ENCODE measurements at regions not wholly inside any gene's neighbourhood (a gene's known extent, or its start where the extent isn't known, plus 50 kb on each side); places are given as distances from the start of the nearest gene placed in this dataset.

DNA sequence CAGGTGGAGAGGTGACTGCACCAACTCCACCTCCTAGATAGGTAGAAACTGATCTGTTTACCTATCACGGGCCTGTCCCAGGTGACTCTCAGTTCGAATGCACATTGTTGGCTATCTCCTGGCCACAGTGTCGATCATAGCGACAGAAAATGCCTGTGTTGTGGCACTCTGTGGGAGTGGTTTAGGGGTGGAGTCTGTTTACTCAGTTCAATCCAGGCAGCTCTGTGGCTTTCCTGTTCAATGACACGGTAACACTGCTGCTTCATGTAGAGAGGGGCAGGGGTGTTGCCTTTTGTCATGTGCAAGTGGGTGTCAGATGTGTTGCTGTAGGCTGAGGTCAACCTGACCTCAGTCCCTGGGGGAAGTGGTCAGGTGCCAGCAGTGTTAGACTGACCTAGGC, 1602.4 kb downstream of the TECRL start:
- DNase-seq: no peak
- H3K9me3 ChIP-seq: peaks cover 0 to 34% (median 8%) of the 10 kb centered on the region in 8 donors
- no peaks in the 10 kb centered on the region for H3K27me3 ChIP-seq (replicated peaks in 1 of 7)
- H3K36me3 ChIP-seq: no peaks in the 10 kb centered on the region
- H3K27ac ChIP-seq: no peak overlapping the region
- no peak overlapping the region for H3K4me3 ChIP-seq
- intact Hi-C loops (cut with DNase I; ENCODE audit: low total_unique reads): no loop called here
- H3K4me1 ChIP-seq: no peaks in the 10 kb centered on the region
- WGBS, 5 donors: 71 to 85% (median 81%) methylated on average over 4 to 5 of the region's 5 CpGs; no CpG with 5 or more reads in 1 of the 5 donors
- no peak for TF ChIP-seq POLR2A (IDR thresholded peaks at IDR 0.05)
- TF ChIP-seq POLR2AphosphoS5 (IDR thresholded peaks at IDR 0.05): no peak
- TF ChIP-seq, protein P1, sequence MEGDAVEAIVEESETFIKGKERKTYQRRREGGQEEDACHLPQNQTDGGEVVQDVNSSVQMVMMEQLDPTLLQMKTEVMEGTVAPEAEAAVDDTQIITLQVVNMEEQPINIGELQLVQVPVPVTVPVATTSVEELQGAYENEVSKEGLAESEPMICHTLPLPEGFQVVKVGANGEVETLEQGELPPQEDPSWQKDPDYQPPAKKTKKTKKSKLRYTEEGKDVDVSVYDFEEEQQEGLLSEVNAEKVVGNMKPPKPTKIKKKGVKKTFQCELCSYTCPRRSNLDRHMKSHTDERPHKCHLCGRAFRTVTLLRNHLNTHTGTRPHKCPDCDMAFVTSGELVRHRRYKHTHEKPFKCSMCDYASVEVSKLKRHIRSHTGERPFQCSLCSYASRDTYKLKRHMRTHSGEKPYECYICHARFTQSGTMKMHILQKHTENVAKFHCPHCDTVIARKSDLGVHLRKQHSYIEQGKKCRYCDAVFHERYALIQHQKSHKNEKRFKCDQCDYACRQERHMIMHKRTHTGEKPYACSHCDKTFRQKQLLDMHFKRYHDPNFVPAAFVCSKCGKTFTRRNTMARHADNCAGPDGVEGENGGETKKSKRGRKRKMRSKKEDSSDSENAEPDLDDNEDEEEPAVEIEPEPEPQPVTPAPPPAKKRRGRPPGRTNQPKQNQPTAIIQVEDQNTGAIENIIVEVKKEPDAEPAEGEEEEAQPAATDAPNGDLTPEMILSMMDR (IDR thresholded peaks at IDR 0.05 in 8 of 11, conservative IDR thresholded peaks at IDR 0.05 in 3 of 11): no peak

DNA sequence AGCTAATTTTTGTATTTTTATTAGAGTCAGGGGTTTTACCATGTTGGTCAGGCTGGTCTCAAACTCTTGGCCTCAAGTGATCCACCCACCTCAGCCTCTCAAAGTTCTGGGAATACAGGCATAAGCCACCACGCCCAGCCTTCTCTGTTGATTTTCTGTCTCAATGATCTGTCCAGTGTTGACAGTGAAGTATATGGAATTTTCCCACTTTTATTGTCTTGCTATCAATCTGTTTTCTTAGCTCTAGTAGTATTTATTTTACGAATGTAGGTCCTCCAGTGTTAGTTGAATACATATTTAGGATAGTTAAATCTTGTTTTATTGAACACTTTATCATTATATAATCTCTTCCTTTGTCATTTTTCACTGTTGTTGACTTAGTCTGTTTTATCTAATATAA, 1603.9 kb downstream of the ADGRL3 start:
- Histone ChIP-seq H3K9me3 (peaks cover 0 to 46% (median 11%) of the 10 kb centered on the region in 8 donors), H3K27me3 (replicated peaks in 1 of 7) (no peaks in the 10 kb centered on the region), H3K4me3 (no peak overlapping the region), H3K27ac (no peak overlapping the region), H3K36me3 (no peaks in the 10 kb centered on the region), H3K4me1 (no peaks in the 10 kb centered on the region)
- DNase-seq: no peak
- intact Hi-C loops (cut with DNase I; ENCODE audit: low total_unique reads): no loop called here
- WGBS, 5 donors: 56 to 87% (median 79%) methylated on average over 2 of the region's 2 CpGs
- TF ChIP-seq POLR2A (IDR thresholded peaks at IDR 0.05): no peak
- no peak for TF ChIP-seq POLR2AphosphoS5 (IDR thresholded peaks at IDR 0.05)
- TF ChIP-seq, protein P1 (IDR thresholded peaks at IDR 0.05 in 8 of 11, conservative IDR thresholded peaks at IDR 0.05 in 3 of 11): no peak

DNA sequence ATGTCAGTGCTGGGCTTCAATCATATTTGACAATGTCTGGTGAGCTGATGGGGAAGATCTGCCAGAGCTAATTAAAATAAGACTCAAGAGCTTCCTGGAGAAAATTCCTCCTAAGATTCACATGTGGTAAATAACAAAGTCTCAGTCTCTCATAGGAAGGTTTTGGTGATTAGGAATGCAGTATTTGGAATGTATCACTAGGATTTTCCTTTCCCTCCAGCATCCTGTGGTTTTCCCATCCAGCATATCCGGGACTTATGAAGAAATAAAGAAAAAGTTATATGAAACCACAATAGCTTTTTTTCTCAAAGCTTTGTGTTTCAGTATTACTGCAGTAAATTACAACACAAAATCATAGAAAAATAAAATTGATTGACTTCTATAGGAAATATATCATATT, 1597.1 kb downstream of the ADGRL3 start:
- Histone ChIP-seq H3K4me1 (no peaks in the 10 kb centered on the region), H3K27me3 (replicated peaks in 1 of 7) (no peaks in the 10 kb centered on the region), H3K4me3 (no peak overlapping the region), H3K36me3 (no peaks in the 10 kb centered on the region), H3K9me3 (peaks cover 0 to 27% (median 1%) of the 10 kb centered on the region in 8 donors), H3K27ac (no peak overlapping the region)
- no peak for DNase-seq
- intact Hi-C loops (cut with DNase I; ENCODE audit: low total_unique reads): no loop called here
- 70 to 77% (median 70%) methylated on average over 1 of the region's 1 CpG for whole genome bisulfite sequencing, 5 donors
- no peak for TF ChIP-seq POLR2A (IDR thresholded peaks at IDR 0.05)
- TF ChIP-seq, protein P1 (IDR thresholded peaks at IDR 0.05 in 8 of 11, conservative IDR thresholded peaks at IDR 0.05 in 3 of 11): no peak
- TF ChIP-seq POLR2AphosphoS5 (IDR thresholded peaks at IDR 0.05): no peak

DNA sequence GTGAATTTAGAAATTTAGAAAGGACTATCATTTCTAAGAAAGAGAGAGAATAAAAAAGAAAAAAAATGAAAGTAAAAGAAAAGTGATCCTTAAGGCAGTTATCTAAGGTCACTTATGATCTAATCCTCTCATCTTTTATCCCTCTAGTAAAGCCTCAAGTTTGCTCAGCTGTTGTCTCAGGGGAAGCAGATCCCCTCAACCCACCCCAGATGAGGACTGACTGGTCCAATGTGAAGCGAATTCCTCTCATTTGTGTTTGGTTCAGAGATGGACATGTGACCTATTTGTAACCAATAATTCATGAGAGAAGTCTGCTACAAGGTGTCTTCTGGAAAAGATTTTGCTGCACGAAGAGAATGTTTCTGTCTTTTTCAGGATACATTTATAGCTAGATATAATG, 1591.3 kb downstream of the ADGRL3 start:
- Histone ChIP-seq H3K4me3 (no peak overlapping the region), H3K36me3 (no peaks in the 10 kb centered on the region), H3K27me3 (replicated peaks in 1 of 7) (no peaks in the 10 kb centered on the region), H3K9me3 (peaks cover 0 to 7% (median 0%) of the 10 kb centered on the region in 8 donors), H3K4me1 (no peaks in the 10 kb centered on the region), H3K27ac (no peak overlapping the region)
- no peak for TF ChIP-seq POLR2AphosphoS5 (IDR thresholded peaks at IDR 0.05)
- TF ChIP-seq, protein P1 (IDR thresholded peaks at IDR 0.05 in 8 of 11, conservative IDR thresholded peaks at IDR 0.05 in 3 of 11): no peak
- TF ChIP-seq POLR2A (IDR thresholded peaks at IDR 0.05): no peak
- 59 to 80% (median 68%) methylated on average over 2 of the region's 2 CpGs for WGBS, 5 donors
- intact Hi-C loops (cut with DNase I; ENCODE audit: low total_unique reads): no loop called here
- no peak for DNase-seq
